ENCODE measurements at regions not wholly inside any gene's neighbourhood (a gene's known extent, or its start where the extent isn't known, plus 50 kb on each side); places are given as distances from the start of the nearest gene placed in this dataset.

- H3K4me3 ChIP-seq (ENCODE audit: low read length), result no peak overlapping the region
- no CpG with 5 or more reads among the region's 4 CpGs for WGBS (ENCODE audit: insufficient coverage)
Measured at GRCh38 chr2:40629768-40630434, 178.0 kb upstream of the SLC8A1 start.

DNA sequence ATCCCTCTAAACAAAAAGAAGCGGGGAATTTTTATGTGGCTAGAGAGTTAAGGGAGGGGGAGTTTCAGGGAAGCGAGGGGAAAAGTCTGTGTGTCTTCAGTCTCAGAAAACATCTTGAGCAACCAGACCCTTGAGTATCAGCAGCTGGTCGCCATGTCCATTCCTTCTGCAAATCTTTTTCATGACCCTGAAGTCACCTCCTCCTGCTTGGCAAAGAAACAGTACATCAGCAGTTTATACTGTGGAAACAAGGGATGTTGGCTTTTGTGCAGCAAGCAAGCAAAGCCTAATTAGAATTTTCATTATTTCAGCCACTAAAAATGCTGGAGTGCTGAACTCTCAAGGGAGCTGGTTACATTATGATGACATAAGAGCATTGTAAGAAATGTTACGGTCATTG is 187.4 kb upstream of the SLC8A1 start:
- Histone ChIP-seq H3K9me3 (replicated peaks; ENCODE audit: control insufficient read depth, low read depth, low read length) (no peaks in the 10 kb centered on the region), H3K27ac (ENCODE audit: low read length) (no peak overlapping the region), H3K4me3 (ENCODE audit: low read length) (no peak overlapping the region), H3K27me3 (ENCODE audit: control insufficient read depth, insufficient read depth, low read length) (no peaks in the 10 kb centered on the region), H3K4me1 (ENCODE audit: control insufficient read depth, insufficient read depth, low read length) (no peaks in the 10 kb centered on the region), H3K36me3 (ENCODE audit: control insufficient read depth, insufficient read depth, low read length) (no peaks in the 10 kb centered on the region)
- no CpG with 5 or more reads among the region's 4 CpGs for WGBS (ENCODE audit: insufficient coverage)
- peak; percentile 94 for DNase-seq

More at GRCh38 chr2:40629768-40630434, 178.0 kb upstream of the SLC8A1 start:
- Histone ChIP-seq H3K27ac (ENCODE audit: low read length) (no peak overlapping the region), H3K36me3 (ENCODE audit: control insufficient read depth, insufficient read depth, low read length) (no peaks in the 10 kb centered on the region), H3K27me3 (ENCODE audit: control insufficient read depth, insufficient read depth, low read length) (no peaks in the 10 kb centered on the region), H3K4me1 (ENCODE audit: control insufficient read depth, insufficient read depth, low read length) (no peaks in the 10 kb centered on the region), H3K9me3 (replicated peaks; ENCODE audit: control insufficient read depth, low read depth, low read length) (no peaks in the 10 kb centered on the region)
- peak; percentile 16 for DNase-seq

GRCh38 chr2:40642237-40642636 is 190.3 kb upstream of the SLC8A1 start:
- H3K4me3 ChIP-seq (ENCODE audit: low read length), result no peak overlapping the region
- WGBS (ENCODE audit: insufficient coverage), result no CpG with 5 or more reads among the region's 1 CpG
- H3K36me3 ChIP-seq (ENCODE audit: control insufficient read depth, insufficient read depth, low read length), result no peaks in the 10 kb centered on the region
- peak; percentile 53 for DNase-seq
- no peak overlapping the region for H3K27ac ChIP-seq (ENCODE audit: low read length)
- no peaks in the 10 kb centered on the region for H3K9me3 ChIP-seq (replicated peaks; ENCODE audit: control insufficient read depth, low read depth, low read length)
- no peaks in the 10 kb centered on the region for H3K27me3 ChIP-seq (ENCODE audit: control insufficient read depth, insufficient read depth, low read length)
- H3K4me1 ChIP-seq (ENCODE audit: control insufficient read depth, insufficient read depth, low read length), result no peaks in the 10 kb centered on the region

- no CpG with 5 or more reads among the region's 2 CpGs for WGBS (ENCODE audit: insufficient coverage)
- no peak for DNase-seq
- no peaks in the 10 kb centered on the region for H3K4me1 ChIP-seq (ENCODE audit: control insufficient read depth, insufficient read depth, low read length)
- H3K4me3 ChIP-seq (ENCODE audit: low read length), result no peak overlapping the region
- no peaks in the 10 kb centered on the region for H3K9me3 ChIP-seq (replicated peaks; ENCODE audit: control insufficient read depth, low read depth, low read length)
- no peak overlapping the region for H3K27ac ChIP-seq (ENCODE audit: low read length)
- no peaks in the 10 kb centered on the region for H3K36me3 ChIP-seq (ENCODE audit: control insufficient read depth, insufficient read depth, low read length)
- H3K27me3 ChIP-seq (ENCODE audit: control insufficient read depth, insufficient read depth, low read length), result no peaks in the 10 kb centered on the region
Measured at GRCh38 chr2:40642726-40643125, 190.8 kb upstream of the SLC8A1 start.

GRCh38 chr2:40646642-40647041 is 194.8 kb upstream of the SLC8A1 start:
- Histone ChIP-seq H3K4me3 (ENCODE audit: low read length) (no peak overlapping the region), H3K27ac (ENCODE audit: low read length) (no peak overlapping the region), H3K4me1 (ENCODE audit: control insufficient read depth, insufficient read depth, low read length) (no peaks in the 10 kb centered on the region), H3K9me3 (replicated peaks; ENCODE audit: control insufficient read depth, low read depth, low read length) (no peaks in the 10 kb centered on the region), H3K27me3 (ENCODE audit: control insufficient read depth, insufficient read depth, low read length) (no peaks in the 10 kb centered on the region), H3K36me3 (ENCODE audit: control insufficient read depth, insufficient read depth, low read length) (no peaks in the 10 kb centered on the region)
- no peak for DNase-seq
- WGBS (ENCODE audit: insufficient coverage), result no CpG with 5 or more reads among the region's 2 CpGs

DNA sequence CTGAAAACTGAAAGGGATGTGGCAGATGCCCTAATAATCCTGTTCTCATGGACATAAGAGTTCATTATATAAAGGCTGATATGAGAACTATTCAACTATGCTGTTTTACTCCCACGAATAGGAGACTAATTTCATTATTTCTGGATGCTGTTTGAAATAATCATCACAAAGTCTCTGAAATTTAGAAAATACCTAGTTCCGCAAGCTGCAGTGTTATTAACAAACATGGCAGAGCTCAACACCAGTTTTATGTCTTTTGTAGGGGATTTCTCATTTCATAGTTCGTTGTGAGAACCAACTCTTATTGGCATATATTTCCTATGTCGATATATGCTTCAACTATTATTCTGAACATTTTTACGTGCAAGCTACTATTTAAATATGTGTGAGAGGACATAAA is 200.3 kb upstream of the SLC8A1 start:
- Histone ChIP-seq H3K27me3 (ENCODE audit: control insufficient read depth, insufficient read depth, low read length) (no peaks in the 10 kb centered on the region), H3K9me3 (replicated peaks; ENCODE audit: control insufficient read depth, low read depth, low read length) (no peaks in the 10 kb centered on the region), H3K4me1 (ENCODE audit: control insufficient read depth, insufficient read depth, low read length) (no peaks in the 10 kb centered on the region), H3K36me3 (ENCODE audit: control insufficient read depth, insufficient read depth, low read length) (no peaks in the 10 kb centered on the region), H3K27ac (ENCODE audit: low read length) (no peak overlapping the region), H3K4me3 (ENCODE audit: low read length) (no peak overlapping the region)
- no peak for DNase-seq
- WGBS (ENCODE audit: insufficient coverage), result no CpG with 5 or more reads among the region's 5 CpGs

GRCh38 chr2:40653829-40654228 is 201.9 kb upstream of the SLC8A1 start:
- H3K27me3 ChIP-seq (ENCODE audit: control insufficient read depth, insufficient read depth, low read length), result no peaks in the 10 kb centered on the region
- no peak for DNase-seq
- no CpG with 5 or more reads among the region's 3 CpGs for WGBS (ENCODE audit: insufficient coverage)
- no peak overlapping the region for H3K27ac ChIP-seq (ENCODE audit: low read length)
- no peak overlapping the region for H3K4me3 ChIP-seq (ENCODE audit: low read length)
- no peaks in the 10 kb centered on the region for H3K4me1 ChIP-seq (ENCODE audit: control insufficient read depth, insufficient read depth, low read length)
- H3K36me3 ChIP-seq (ENCODE audit: control insufficient read depth, insufficient read depth, low read length), result no peaks in the 10 kb centered on the region
- H3K9me3 ChIP-seq (replicated peaks; ENCODE audit: control insufficient read depth, low read depth, low read length), result no peaks in the 10 kb centered on the region

DNA sequence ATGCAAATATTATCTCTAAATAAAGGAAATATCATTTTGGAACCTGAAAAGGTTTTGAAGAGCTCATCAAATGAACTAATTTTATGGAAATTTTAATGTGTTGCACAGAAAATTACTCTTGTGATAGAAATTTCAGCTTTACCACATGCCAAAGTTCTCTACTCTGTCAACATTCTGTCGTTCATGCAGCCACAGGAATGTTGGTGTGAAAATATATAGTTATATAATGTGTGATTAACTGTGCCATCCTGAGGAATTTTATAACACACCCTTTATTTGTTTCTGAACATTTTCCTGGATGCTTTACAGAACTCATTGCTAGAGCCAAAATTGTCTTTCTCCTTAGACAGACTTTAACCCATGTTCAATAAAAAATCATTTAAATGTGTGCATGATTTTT is 202.5 kb upstream of the SLC8A1 start:
- Histone ChIP-seq H3K4me3 (ENCODE audit: low read length) (no peak overlapping the region), H3K4me1 (ENCODE audit: control insufficient read depth, insufficient read depth, low read length) (no peaks in the 10 kb centered on the region), H3K27ac (ENCODE audit: low read length) (no peak overlapping the region), H3K27me3 (ENCODE audit: control insufficient read depth, insufficient read depth, low read length) (no peaks in the 10 kb centered on the region), H3K9me3 (replicated peaks; ENCODE audit: control insufficient read depth, low read depth, low read length) (no peaks in the 10 kb centered on the region), H3K36me3 (ENCODE audit: control insufficient read depth, insufficient read depth, low read length) (no peaks in the 10 kb centered on the region)
- no peak for DNase-seq
- no CpG with 5 or more reads among the region's 1 CpG for WGBS (ENCODE audit: insufficient coverage)

DNA sequence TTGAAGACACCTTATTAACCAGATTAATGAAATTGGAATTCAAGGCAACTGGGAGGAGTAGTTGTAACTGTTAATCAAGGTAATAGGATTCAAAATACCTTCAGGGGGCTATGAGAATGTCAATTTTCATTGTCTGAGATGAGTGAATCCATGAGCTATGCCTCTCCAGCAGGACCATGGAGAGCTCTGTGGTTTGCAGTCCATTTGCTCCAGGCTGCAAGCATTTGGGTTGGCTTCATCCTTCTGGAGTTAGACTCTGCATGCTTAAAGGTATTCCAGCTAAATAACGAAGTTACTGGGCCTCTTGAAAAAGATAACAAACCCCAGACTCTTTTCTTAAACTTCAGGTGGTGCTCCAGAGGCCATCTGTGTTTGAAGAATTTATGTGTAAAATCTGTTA is 207.1 kb upstream of the SLC8A1 start:
- Histone ChIP-seq H3K4me3 (ENCODE audit: low read length) (no peak overlapping the region), H3K27me3 (ENCODE audit: control insufficient read depth, insufficient read depth, low read length) (no peaks in the 10 kb centered on the region), H3K4me1 (ENCODE audit: control insufficient read depth, insufficient read depth, low read length) (no peaks in the 10 kb centered on the region), H3K36me3 (ENCODE audit: control insufficient read depth, insufficient read depth, low read length) (no peaks in the 10 kb centered on the region), H3K27ac (ENCODE audit: low read length) (no peak overlapping the region), H3K9me3 (replicated peaks; ENCODE audit: control insufficient read depth, low read depth, low read length) (no peaks in the 10 kb centered on the region)
- no CpG with 5 or more reads among the region's 1 CpG for whole genome bisulfite sequencing (ENCODE audit: insufficient coverage)
- peak; percentile 72 for DNase-seq

GRCh38 chr2:40665493-40666232 is 213.8 kb upstream of the SLC8A1 start:
- Histone ChIP-seq H3K27me3 (ENCODE audit: control insufficient read depth, insufficient read depth, low read length) (no peaks in the 10 kb centered on the region), H3K36me3 (ENCODE audit: control insufficient read depth, insufficient read depth, low read length) (no peaks in the 10 kb centered on the region), H3K27ac (ENCODE audit: low read length) (no peak overlapping the region), H3K4me1 (ENCODE audit: control insufficient read depth, insufficient read depth, low read length) (no peaks in the 10 kb centered on the region), H3K4me3 (ENCODE audit: low read length) (no peak overlapping the region), H3K9me3 (replicated peaks; ENCODE audit: control insufficient read depth, low read depth, low read length) (no peaks in the 10 kb centered on the region)
- no peak for DNase-seq
- WGBS (ENCODE audit: insufficient coverage), result no CpG with 5 or more reads among the region's 3 CpGs

All from muscle of leg (tissue), 3 donors.